Neuronal stem cell (in vitro differentiated cells): ENCODE measurements at regions not wholly inside any gene's neighbourhood (a gene's known extent, or its start where the extent isn't known, plus 50 kb on each side); places are given as distances from the start of the nearest gene placed in this dataset.

Experiments used
- DNase-seq: peaks from one replicate; pipeline ENCODE4 v3.0.0-alpha.2; 2013; ENCODE audit warnings: low spot score
- H2AFZ ChIP-seq: one replicate; pipeline ENCODE4 v1.6.1; 2013; ENCODE audit warnings: mild to moderate bottlenecking, low read length, inconsistent platforms
- H2AK5ac ChIP-seq: 2 replicates; pipeline ENCODE4 v1.6.1; 2013; ENCODE audit warnings: low read depth, mild to moderate bottlenecking, inconsistent platforms, low read length, moderate library complexity, mixed read lengths
- H2BK120ac ChIP-seq: 2 replicates; pipeline ENCODE4 v1.6.1; 2013; ENCODE audit warnings: low read depth, mild to moderate bottlenecking, inconsistent platforms, low read length, moderate library complexity, mixed read lengths
- H2BK12ac ChIP-seq: one replicate; pipeline ENCODE4 v1.6.1; 2013; ENCODE audit warnings: low read length, inconsistent platforms
- H2BK15ac ChIP-seq: 2 replicates; pipeline ENCODE4 v1.6.1; 2013; ENCODE audit warnings: mild to moderate bottlenecking, low read length, inconsistent platforms, mixed read lengths
- H2BK5ac ChIP-seq: one replicate; pipeline ENCODE4 v1.6.1; 2013; ENCODE audit warnings: inconsistent platforms, mild to moderate bottlenecking, low read length, moderate library complexity
- H3K14ac ChIP-seq: one replicate; pipeline ENCODE4 v1.6.1; 2013; ENCODE audit warnings: low read length, inconsistent platforms
- H3K18ac ChIP-seq: 2 replicates; pipeline ENCODE4 v1.6.1; 2013; ENCODE audit warnings: low read length, inconsistent platforms
- H3K23ac ChIP-seq: 2 replicates; pipeline ENCODE4 v1.6.1; 2013; ENCODE audit warnings: low read depth, mild to moderate bottlenecking, mixed read lengths, low read length, inconsistent platforms; ENCODE audit not compliant: poor library complexity
- H3K27ac ChIP-seq: replicated peaks from 3 replicates; pipeline ENCODE4 v1.5.1; 2013; ENCODE audit warnings: low read length, inconsistent platforms
- H3K27me3 ChIP-seq, 3 experiments: 2 replicates each; pipeline ENCODE4 v1.6.1; 2013; ENCODE audit warnings: low read length in 3 of 3, mild to moderate bottlenecking in 2 of 3, inconsistent platforms in 1 of 3, low read depth in 1 of 3, mixed read lengths in 1 of 3, moderate library complexity in 1 of 3; ENCODE audit not compliant: control insufficient read depth in 3 of 3, insufficient read depth in 3 of 3
- H3K36me3 ChIP-seq, 2 donors: replicated peaks in 1 of 2; 2 replicates each; pipeline ENCODE4 v1.6.1; 2013; ENCODE audit warnings: low read length in 2 of 2; ENCODE audit not compliant: control insufficient read depth in 2 of 2, insufficient read depth in 2 of 2
- H3K4ac ChIP-seq: 2 replicates; pipeline ENCODE4 v1.6.1; 2013; ENCODE audit warnings: inconsistent platforms, mild to moderate bottlenecking, low read length, moderate library complexity
- H3K4me1 ChIP-seq, 2 donors: 1 replicate in 1 of 2; 2 replicates in 1 of 2; pipeline ENCODE4 v1.6.1; 2013; ENCODE audit warnings: low read length in 2 of 2, low read depth in 1 of 2; ENCODE audit not compliant: control insufficient read depth in 2 of 2, insufficient read depth in 1 of 2
- H3K4me2 ChIP-seq: one replicate; pipeline ENCODE4 v1.6.1; 2013; ENCODE audit warnings: mild to moderate bottlenecking, low read length, inconsistent platforms; ENCODE audit not compliant: insufficient read depth, poor library complexity, severe bottlenecking
- H3K4me3 ChIP-seq, 2 donors: 2 replicates each; pipeline ENCODE4 v1.5.1; 2013; ENCODE audit warnings: low read length in 2 of 2, mild to moderate bottlenecking in 2 of 2, inconsistent platforms in 1 of 2, moderate library complexity in 1 of 2
- H3K79me1 ChIP-seq: one replicate; pipeline ENCODE4 v1.6.1; 2013; ENCODE audit warnings: low read depth, mild to moderate bottlenecking, inconsistent platforms, low read length, moderate library complexity
- H3K9ac ChIP-seq: one replicate; pipeline ENCODE4 v1.6.1; 2013; ENCODE audit warnings: mild to moderate bottlenecking, low read depth, low read length, inconsistent platforms; ENCODE audit not compliant: poor library complexity
- H3K9me3 ChIP-seq, 2 donors: replicated peaks in 1 of 2; 2 replicates each; pipeline versions ENCODE3 to v1.6.1; 2013; ENCODE audit warnings: low read length in 2 of 2, mild to moderate bottlenecking in 2 of 2, inconsistent platforms in 1 of 2, low read depth in 1 of 2, mixed read lengths in 1 of 2, moderate library complexity in 1 of 2; ENCODE audit not compliant: control insufficient read depth in 2 of 2, insufficient read depth in 1 of 2
- H4K8ac ChIP-seq: one replicate; pipeline ENCODE4 v1.6.1; 2013; ENCODE audit warnings: low read depth, mild to moderate bottlenecking, inconsistent platforms, low read length, moderate library complexity
- H4K91ac ChIP-seq: one replicate; pipeline ENCODE4 v1.6.1; 2013; ENCODE audit warnings: low read length, low read depth, mild to moderate bottlenecking, inconsistent platforms; ENCODE audit not compliant: poor library complexity
- WGBS, 2 donors: extraction: QIAGEN DNeasy Blood & Tissue Kit; methylation state at CpG; one replicate each; pipeline ENCODE4 v1.1.7; 2013; ENCODE audit warnings: missing lambda C conversion rate in 2 of 2, mixed read lengths in 1 of 2; ENCODE audit not compliant: insufficient read length in 2 of 2, insufficient replicate concordance in 1 of 2; ENCODE audit errors: extremely low coverage in 2 of 2; 5-methylcytosine and 5-hydroxymethylcytosine counted together

- Histone ChIP-seq H2BK12ac (no peak overlapping the region), H4K8ac (no peak overlapping the region), H4K91ac (no peak overlapping the region), H3K23ac (no peak overlapping the region), H3K9me3 (no peaks in the 10 kb centered on the region), H2BK15ac (no peak overlapping the region), H3K4me3 (no peak overlapping the region), H3K27me3 (no peaks in the 10 kb centered on the region), H3K14ac (no peak overlapping the region), H2BK5ac (no peak overlapping the region), H2BK120ac (no peak overlapping the region), H3K4me2 (no peak overlapping the region), H3K4ac (no peak overlapping the region), H3K36me3 (no peaks in the 10 kb centered on the region), H3K9ac (no peak overlapping the region), H2AFZ (no peak overlapping the region), H3K4me1 (peaks cover 0 to 13% of the 10 kb centered on the region in 2 donors), H2AK5ac (no peak overlapping the region), H3K79me1 (no peaks in the 10 kb centered on the region), H3K18ac (no peak overlapping the region), H3K27ac (no peak overlapping the region)
- WGBS, 2 donors, result no CpG with 5 or more reads among the region's 5 CpGs
- DNase-seq, result no peak
Observed at GRCh38 chr15:69734699-69735098, 282.1 kb downstream of the RPLP1 start.

- H4K91ac ChIP-seq, result no peak overlapping the region
- no peak overlapping the region for H2AFZ ChIP-seq
- H3K4me3 ChIP-seq, result no peak overlapping the region
- no peak overlapping the region for H3K23ac ChIP-seq
- DNase-seq, result peak; percentile 29
- H3K79me1 ChIP-seq, result no peaks in the 10 kb centered on the region
- H2BK5ac ChIP-seq, result no peak overlapping the region
- peaks cover 0 to under 1% of the 10 kb centered on the region in 2 donors for H3K9me3 ChIP-seq
- H3K9ac ChIP-seq, result no peak overlapping the region
- H3K27me3 ChIP-seq, result no peaks in the 10 kb centered on the region
- H3K27ac ChIP-seq, result no peak overlapping the region
- no peak overlapping the region for H4K8ac ChIP-seq
- H3K4ac ChIP-seq, result no peak overlapping the region
- H3K18ac ChIP-seq, result no peak overlapping the region
- H2BK12ac ChIP-seq, result no peak overlapping the region
- no peak overlapping the region for H2BK15ac ChIP-seq
- H3K14ac ChIP-seq, result no peak overlapping the region
- no CpG with 5 or more reads among the region's 4 CpGs for WGBS, 2 donors
- no peak overlapping the region for H3K4me2 ChIP-seq
- H2AK5ac ChIP-seq, result no peak overlapping the region
- H3K36me3 ChIP-seq, result no peaks in the 10 kb centered on the region
- H3K4me1 ChIP-seq, result peaks cover 0 to 13% of the 10 kb centered on the region in 2 donors
- no peak overlapping the region for H2BK120ac ChIP-seq
Observed at GRCh38 chr15:69735121-69735520, 282.5 kb downstream of the RPLP1 start.

- no CpG with 5 or more reads among the region's 3 CpGs for WGBS, 2 donors
- H3K79me1 ChIP-seq, result no peaks in the 10 kb centered on the region
Observed at GRCh38 chr15:69736161-69736560, 283.5 kb downstream of the RPLP1 start.

GRCh38 chr15:69737916-69738315 is 285.3 kb downstream of the RPLP1 start:
- Histone ChIP-seq H3K79me1 (no peaks in the 10 kb centered on the region), H3K4me2 (no peak overlapping the region), H2BK12ac (no peak overlapping the region), H3K9me3 (peaks cover 0 to 3% of the 10 kb centered on the region in 2 donors), H3K36me3 (no peaks in the 10 kb centered on the region), H3K9ac (no peak overlapping the region), H2BK120ac (no peak overlapping the region), H2BK5ac (no peak overlapping the region), H4K8ac (no peak overlapping the region), H3K23ac (no peak overlapping the region), H2AFZ (no peak overlapping the region), H4K91ac (no peak overlapping the region), H2AK5ac (no peak overlapping the region), H3K27me3 (no peaks in the 10 kb centered on the region), H3K27ac (no peak overlapping the region), H3K18ac (no peak overlapping the region), H3K4me3 (no peak overlapping the region), H3K14ac (no peak overlapping the region), H3K4ac (no peak overlapping the region), H2BK15ac (no peak overlapping the region), H3K4me1 (peaks cover 0 to 12% of the 10 kb centered on the region in 2 donors)
- no peak for DNase-seq

More at GRCh38 chr15:69736161-69736560, 283.5 kb downstream of the RPLP1 start:
- H2BK120ac ChIP-seq, result no peak overlapping the region
- peaks cover 0 to 12% of the 10 kb centered on the region in 2 donors for H3K4me1 ChIP-seq
- no peak for DNase-seq
- H4K8ac ChIP-seq, result no peak overlapping the region
- no peak overlapping the region for H3K9ac ChIP-seq
- no peak overlapping the region for H2BK15ac ChIP-seq
- no peak overlapping the region for H3K23ac ChIP-seq
- no peak overlapping the region for H3K4ac ChIP-seq
- H3K14ac ChIP-seq, result no peak overlapping the region
- H4K91ac ChIP-seq, result no peak overlapping the region
- no peak overlapping the region for H3K18ac ChIP-seq
- H3K27me3 ChIP-seq, result no peaks in the 10 kb centered on the region
- H3K4me2 ChIP-seq, result no peak overlapping the region
- H3K36me3 ChIP-seq, result no peaks in the 10 kb centered on the region
- no peak overlapping the region for H2BK5ac ChIP-seq
- H2AK5ac ChIP-seq, result no peak overlapping the region
- H3K9me3 ChIP-seq, result peaks cover 0 to 3% of the 10 kb centered on the region in 2 donors
- H3K27ac ChIP-seq, result no peak overlapping the region
- no peak overlapping the region for H2BK12ac ChIP-seq
- no peak overlapping the region for H2AFZ ChIP-seq
- H3K4me3 ChIP-seq, result no peak overlapping the region
